Stimulated activated CD4-positive, alpha-beta T cell treated with anti-CD3 and anti-CD28 coated beads, Interleukin-1b, Interleukin-23, amount 100 ng/mL, for 1 hour (primary cell): ENCODE measurements at regions not wholly inside any gene's neighbourhood (a gene's known extent, or its start where the extent isn't known, plus 50 kb on each side); places are given as distances from the start of the nearest gene placed in this dataset.

Experiments
- DNase-seq, 2 donors: peaks; one replicate each; pipeline ENCODE4 v3.0.0-alpha.2; 2020; ENCODE audit warnings: low read depth in 2 of 2

- no peak for DNase-seq
These were observed 125.3 kb upstream of the DST start for GRCh38 chr6:56767892-56768531.

- DNase-seq, result no peak
These were observed 124.7 kb upstream of the DST start for GRCh38 chr6:56767435-56767834.

GRCh38 chr6:56766806-56767178 is 124.1 kb upstream of the DST start:
- no peak for DNase-seq

- no peak for DNase-seq
These were observed 123.6 kb upstream of the DST start for GRCh38 chr6:56766139-56766805.

- DNase-seq, result no peak
These were observed 122.8 kb upstream of the DST start for GRCh38 chr6:56765494-56765893.

- no peak for DNase-seq
These were observed 121.4 kb upstream of the DST start for GRCh38 chr6:56764081-56764566.

GRCh38 chr6:56761651-56762050 is 119.0 kb upstream of the DST start:
- DNase-seq, result no peak

- no peak for DNase-seq
These were observed 118.2 kb upstream of the DST start for GRCh38 chr6:56760842-56761241.

GRCh38 chr6:56759521-56759920 is 116.8 kb upstream of the DST start:
- no peak for DNase-seq

GRCh38 chr6:56758553-56758952 is 115.9 kb upstream of the DST start:
- no peak for DNase-seq

GRCh38 chr6:56758120-56758519 is 115.4 kb upstream of the DST start:
- DNase-seq, result no peak

- DNase-seq, result no peak
These were observed 114.9 kb upstream of the DST start for GRCh38 chr6:56757588-56757984.

- no peak for DNase-seq
These were observed 114.3 kb upstream of the DST start for GRCh38 chr6:56756791-56757587.

- DNase-seq, result no peak
These were observed 113.6 kb upstream of the DST start for GRCh38 chr6:56756219-56756789.

- no peak for DNase-seq
These were observed 112.4 kb upstream of the DST start for GRCh38 chr6:56755040-56755439.

- DNase-seq, result no peak
These were observed 111.1 kb upstream of the DST start for GRCh38 chr6:56753811-56754210.

- no peak for DNase-seq
These were observed 109.8 kb upstream of the DST start for GRCh38 chr6:56752534-56752933.

GRCh38 chr6:56752009-56752408 is 109.3 kb upstream of the DST start:
- no peak for DNase-seq

- DNase-seq, result no peak
These were observed 108.9 kb upstream of the DST start for GRCh38 chr6:56751604-56752003.

GRCh38 chr6:56750686-56751085 is 108.0 kb upstream of the DST start:
- no peak for DNase-seq

GRCh38 chr6:56749632-56750151 is 107.0 kb upstream of the DST start:
- no peak for DNase-seq

GRCh38 chr6:56746767-56747504 is 104.2 kb upstream of the DST start:
- DNase-seq, result no peak
